VCaP (cell line): ENCODE measurements at regions not wholly inside any gene's neighbourhood (a gene's known extent, or its start where the extent isn't known, plus 50 kb on each side); places are given as distances from the start of the nearest gene placed in this dataset.

Experiments
- H3K27ac ChIP-seq: fragments of 450-650 bp; 2 replicates; pipeline ENCODE4 v1.5.1; 2017
- CTCF ChIP-seq: fragments of 450-650 bp; conservative IDR thresholded peaks from 2 replicates; pipeline ENCODE4 v1.5.1; 2017; ENCODE audit warnings: mild to moderate bottlenecking, moderate library complexity

DNA sequence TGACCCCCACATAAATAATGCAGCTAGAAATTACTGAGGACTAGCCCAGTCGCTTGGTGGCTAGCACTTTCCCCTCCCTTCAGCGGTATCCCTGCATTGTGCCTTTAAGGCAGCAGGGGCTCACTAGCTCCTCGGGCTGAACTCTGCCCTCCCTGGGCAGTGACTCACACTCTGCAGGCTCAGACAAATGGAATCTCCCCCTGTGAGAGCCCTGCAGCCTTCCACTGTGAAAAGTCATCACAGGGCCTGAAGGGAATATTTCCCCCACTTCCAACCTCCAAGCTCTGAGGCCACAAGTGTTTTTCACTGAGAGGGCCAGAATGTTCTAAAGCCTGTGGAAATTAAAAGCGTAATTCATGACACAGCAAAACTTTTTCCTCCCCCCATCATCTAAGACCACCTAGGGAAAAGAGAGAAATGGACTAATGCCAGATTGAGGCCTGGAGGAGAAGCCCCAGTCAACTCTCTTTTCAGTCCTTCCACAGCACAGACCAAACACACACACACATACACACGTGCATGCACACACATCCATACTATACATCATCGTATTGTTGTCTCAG, 93.6 kb upstream of the COL1A2 start:
- TF ChIP-seq CTCF = no peak
- H3K27ac ChIP-seq = no peak overlapping the region

DNA sequence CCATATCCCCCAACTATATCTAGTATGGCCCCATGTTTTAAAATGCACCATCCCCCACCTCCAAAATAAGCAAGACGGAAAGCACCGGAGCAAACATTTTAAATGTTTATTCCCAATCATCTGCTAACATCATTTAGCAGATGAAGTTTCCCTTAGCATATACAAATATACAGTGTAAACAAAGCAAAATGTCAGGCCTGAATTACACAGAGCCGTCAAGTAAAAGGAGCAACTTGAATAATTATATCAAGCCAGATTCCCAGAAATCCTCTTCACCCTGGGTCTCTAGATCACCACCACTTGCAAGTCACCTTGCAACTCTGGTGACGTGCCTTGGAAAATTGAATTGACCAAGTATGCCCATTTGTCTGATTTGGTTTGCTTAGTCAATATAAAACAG, 91.6 kb upstream of the COL1A2 start:
- no peak for TF ChIP-seq CTCF
- H3K27ac ChIP-seq = no peak overlapping the region

DNA sequence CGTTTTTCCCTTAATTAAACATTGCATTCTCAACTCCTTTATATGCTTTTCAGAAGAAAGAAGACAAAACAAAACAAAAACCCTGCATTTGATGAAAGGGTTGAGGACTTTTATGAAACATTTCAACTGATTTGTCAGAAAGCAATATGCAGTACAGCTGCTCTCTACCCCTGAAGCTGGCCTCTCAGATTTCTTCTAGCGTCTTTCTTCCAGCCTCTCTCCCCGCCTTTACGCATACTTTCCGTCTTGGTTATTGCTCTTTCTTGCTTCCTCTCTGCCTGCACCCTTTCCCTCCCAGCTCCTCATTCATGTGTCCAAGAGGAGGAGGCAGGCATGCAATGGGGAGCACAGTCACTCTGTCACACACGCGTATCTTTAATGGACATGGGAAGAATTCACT, 91.0 kb upstream of the COL1A2 start:
- no peak overlapping the region for H3K27ac ChIP-seq
- TF ChIP-seq CTCF = no peak

- no peak overlapping the region for H3K27ac ChIP-seq
- TF ChIP-seq CTCF = no peak
Observed at GRCh38 chr7:94304878-94305277, 89.8 kb upstream of the COL1A2 start.

GRCh38 chr7:94305836-94306235, 88.9 kb upstream of the COL1A2 start:
- no peak for TF ChIP-seq CTCF
- H3K27ac ChIP-seq = no peak overlapping the region

GRCh38 chr7:94307399-94308048, 87.2 kb upstream of the COL1A2 start:
- no peak overlapping the region for H3K27ac ChIP-seq
- no peak for TF ChIP-seq CTCF

DNA sequence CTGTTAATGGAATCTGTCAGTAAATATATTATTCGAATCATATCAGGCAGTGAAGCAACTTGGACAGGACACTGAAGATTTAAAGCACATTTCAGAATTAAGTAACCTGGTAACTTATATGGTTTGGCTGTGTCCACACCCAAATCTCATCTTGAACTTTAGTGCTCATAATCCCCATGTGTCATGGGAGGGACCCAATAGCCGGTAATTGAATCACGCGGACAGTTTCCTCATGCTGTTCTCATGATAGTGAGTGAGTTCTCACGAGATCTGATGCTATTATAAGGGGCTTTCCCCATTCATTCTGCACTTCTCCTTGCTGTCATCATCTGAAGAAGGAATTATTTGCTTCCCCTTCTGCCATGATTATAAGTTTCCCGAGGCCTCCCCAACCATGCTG, 83.2 kb upstream of the COL1A2 start:
- no peak overlapping the region for H3K27ac ChIP-seq
- no peak for TF ChIP-seq CTCF
